ENCODE measurements at regions not wholly inside any gene's neighbourhood (a gene's known extent, or its start where the extent isn't known, plus 50 kb on each side); places are given as distances from the start of the nearest gene placed in this dataset.

GRCh38 chr5:5886353-5886752, 463.9 kb downstream of the ICE1 start:
- TF ChIP-seq, protein P1, sequence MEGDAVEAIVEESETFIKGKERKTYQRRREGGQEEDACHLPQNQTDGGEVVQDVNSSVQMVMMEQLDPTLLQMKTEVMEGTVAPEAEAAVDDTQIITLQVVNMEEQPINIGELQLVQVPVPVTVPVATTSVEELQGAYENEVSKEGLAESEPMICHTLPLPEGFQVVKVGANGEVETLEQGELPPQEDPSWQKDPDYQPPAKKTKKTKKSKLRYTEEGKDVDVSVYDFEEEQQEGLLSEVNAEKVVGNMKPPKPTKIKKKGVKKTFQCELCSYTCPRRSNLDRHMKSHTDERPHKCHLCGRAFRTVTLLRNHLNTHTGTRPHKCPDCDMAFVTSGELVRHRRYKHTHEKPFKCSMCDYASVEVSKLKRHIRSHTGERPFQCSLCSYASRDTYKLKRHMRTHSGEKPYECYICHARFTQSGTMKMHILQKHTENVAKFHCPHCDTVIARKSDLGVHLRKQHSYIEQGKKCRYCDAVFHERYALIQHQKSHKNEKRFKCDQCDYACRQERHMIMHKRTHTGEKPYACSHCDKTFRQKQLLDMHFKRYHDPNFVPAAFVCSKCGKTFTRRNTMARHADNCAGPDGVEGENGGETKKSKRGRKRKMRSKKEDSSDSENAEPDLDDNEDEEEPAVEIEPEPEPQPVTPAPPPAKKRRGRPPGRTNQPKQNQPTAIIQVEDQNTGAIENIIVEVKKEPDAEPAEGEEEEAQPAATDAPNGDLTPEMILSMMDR (IDR thresholded peaks at IDR 0.05), result no peak
- 89% methylated on average over 19 of the region's 20 CpGs for WGBS (ENCODE audit: insufficient coverage)
- Mint-ChIP-seq H3K4me1 (no peaks in the 10 kb centered on the region), H3K9me3 (peaks cover 0 to 4% of the 10 kb centered on the region in 2 donors), H3K27me3 (ENCODE audit: low read depth in 2 of 2) (no peaks in the 10 kb centered on the region), H3K36me3 (no peaks in the 10 kb centered on the region), H3K4me3 (no peak overlapping the region), H3K27ac (no peak overlapping the region)
- Histone ChIP-seq H3K36me3 (ENCODE audit: control insufficient read depth, insufficient read depth, low read length) (no peaks in the 10 kb centered on the region), H3K4me3 (ENCODE audit: low read length) (no peak overlapping the region), H3K27me3 (ENCODE audit: control insufficient read depth, insufficient read depth, low read length) (no peaks in the 10 kb centered on the region), H3K9me3 (ENCODE audit: control insufficient read depth, insufficient read depth, low read length) (no peaks in the 10 kb centered on the region), H3K27ac (ENCODE audit: low read length) (no peak overlapping the region), H3K4me1 (ENCODE audit: control insufficient read depth, insufficient read depth, low read length) (no peaks in the 10 kb centered on the region)
- intact Hi-C loops (cut with micrococcal nuclease), result no loop called here
- no peak for DNase-seq
- ATAC-seq, result no peak

- Histone ChIP-seq H3K27ac (ENCODE audit: low read length) (no peak overlapping the region), H3K4me3 (ENCODE audit: low read length) (no peak overlapping the region), H3K4me1 (ENCODE audit: control insufficient read depth, insufficient read depth, low read length) (no peaks in the 10 kb centered on the region), H3K36me3 (ENCODE audit: control insufficient read depth, insufficient read depth, low read length) (no peaks in the 10 kb centered on the region), H3K9me3 (ENCODE audit: control insufficient read depth, insufficient read depth, low read length) (no peaks in the 10 kb centered on the region), H3K27me3 (ENCODE audit: control insufficient read depth, insufficient read depth, low read length) (no peaks in the 10 kb centered on the region)
- intact Hi-C loops (cut with micrococcal nuclease), result no loop called here
- WGBS (ENCODE audit: insufficient coverage), result 91% methylated on average over 8 of the region's 8 CpGs
- no peak for ATAC-seq
- TF ChIP-seq, protein P1 (IDR thresholded peaks at IDR 0.05), result no peak
- Mint-ChIP-seq H3K36me3 (no peaks in the 10 kb centered on the region), H3K9me3 (peaks cover 0 to 2% of the 10 kb centered on the region in 2 donors), H3K4me1 (no peaks in the 10 kb centered on the region), H3K27me3 (ENCODE audit: low read depth in 2 of 2) (no peaks in the 10 kb centered on the region), H3K27ac (no peak overlapping the region), H3K4me3 (no peak overlapping the region)
- DNase-seq, result no peak
Measured at GRCh38 chr5:5885782-5886181, 463.3 kb downstream of the ICE1 start.

DNA sequence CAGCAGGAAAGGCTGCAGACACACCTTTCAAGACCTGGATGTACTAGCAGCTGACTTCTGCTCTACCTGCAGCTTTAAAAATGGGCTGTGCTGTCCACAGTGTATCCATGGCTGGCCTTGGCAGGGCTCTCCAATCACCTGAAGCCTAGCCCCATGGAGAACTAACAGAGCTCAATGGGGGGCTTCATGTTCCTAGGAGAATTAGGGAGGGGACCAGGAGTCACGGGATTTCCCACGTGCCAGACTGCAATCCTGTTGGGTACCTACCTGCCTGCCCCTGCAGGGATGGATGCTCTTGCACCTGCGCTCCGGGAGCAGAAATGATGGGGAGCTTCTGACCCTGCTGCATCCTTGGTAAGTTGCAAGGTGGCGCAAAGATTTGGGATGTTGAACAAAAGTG, 462.1 kb downstream of the ICE1 start:
- H3K4me1 Mint-ChIP-seq, result no peaks in the 10 kb centered on the region
- H3K27ac Mint-ChIP-seq, result no peak overlapping the region
- TF ChIP-seq, protein P1 (IDR thresholded peaks at IDR 0.05), result no peak
- Histone ChIP-seq H3K4me3 (ENCODE audit: low read length) (no peak overlapping the region), H3K36me3 (ENCODE audit: control insufficient read depth, insufficient read depth, low read length) (no peaks in the 10 kb centered on the region), H3K27ac (ENCODE audit: low read length) (no peak overlapping the region), H3K27me3 (ENCODE audit: control insufficient read depth, insufficient read depth, low read length) (no peaks in the 10 kb centered on the region), H3K4me1 (ENCODE audit: control insufficient read depth, insufficient read depth, low read length) (no peaks in the 10 kb centered on the region), H3K9me3 (ENCODE audit: control insufficient read depth, insufficient read depth, low read length) (no peaks in the 10 kb centered on the region)
- intact Hi-C loops (cut with micrococcal nuclease), result no loop called here
- H3K4me3 Mint-ChIP-seq, result no peak overlapping the region
- no peaks in the 10 kb centered on the region for H3K36me3 Mint-ChIP-seq
- DNase-seq (no peak), ATAC-seq (no peak)
- no peaks in the 10 kb centered on the region for H3K27me3 Mint-ChIP-seq (ENCODE audit: low read depth in 2 of 2)
- H3K9me3 Mint-ChIP-seq, result no peaks in the 10 kb centered on the region
- 81% methylated on average over 5 of the region's 5 CpGs for WGBS (ENCODE audit: insufficient coverage)

DNA sequence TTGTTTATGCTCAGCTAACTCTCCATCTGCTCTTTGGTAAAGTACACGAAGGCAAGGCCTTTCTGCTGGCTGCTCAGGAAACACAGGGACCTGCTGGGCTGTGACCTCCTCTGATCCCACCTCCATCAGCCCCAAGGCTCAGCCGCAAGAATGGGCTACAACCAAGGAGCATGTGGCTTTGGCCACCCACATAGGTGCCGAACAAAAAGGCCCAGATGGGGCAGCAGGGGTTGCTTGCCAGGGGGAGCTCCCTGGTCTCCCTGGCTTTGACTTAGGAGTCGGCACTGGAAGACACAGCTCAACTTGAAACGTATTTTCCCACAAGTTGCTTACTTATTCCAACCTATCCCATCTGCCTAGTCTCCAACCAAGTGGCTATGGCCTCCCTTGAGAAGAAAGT, 461.1 kb downstream of the ICE1 start:
- H3K9me3 Mint-ChIP-seq, result peaks cover 0 to 3% of the 10 kb centered on the region in 2 donors
- Histone ChIP-seq H3K27ac (ENCODE audit: low read length) (no peak overlapping the region), H3K9me3 (ENCODE audit: control insufficient read depth, insufficient read depth, low read length) (no peaks in the 10 kb centered on the region), H3K36me3 (ENCODE audit: control insufficient read depth, insufficient read depth, low read length) (no peaks in the 10 kb centered on the region), H3K27me3 (ENCODE audit: control insufficient read depth, insufficient read depth, low read length) (no peaks in the 10 kb centered on the region), H3K4me3 (ENCODE audit: low read length) (no peak overlapping the region), H3K4me1 (ENCODE audit: control insufficient read depth, insufficient read depth, low read length) (no peaks in the 10 kb centered on the region)
- H3K4me1 Mint-ChIP-seq, result no peaks in the 10 kb centered on the region
- intact Hi-C loops (cut with micrococcal nuclease), result no loop called here
- H3K27ac Mint-ChIP-seq, result no peak overlapping the region
- ATAC-seq (no peak), DNase-seq (no peak)
- TF ChIP-seq, protein P1 (IDR thresholded peaks at IDR 0.05), result no peak
- H3K36me3 Mint-ChIP-seq, result no peaks in the 10 kb centered on the region
- peaks cover 0 to 3% of the 10 kb centered on the region in 2 donors for H3K27me3 Mint-ChIP-seq (ENCODE audit: low read depth in 2 of 2)
- WGBS (ENCODE audit: insufficient coverage), result 68% methylated on average over 5 of the region's 5 CpGs
- no peak overlapping the region for H3K4me3 Mint-ChIP-seq
